HL-60 (cell line): ENCODE measurements at regions not wholly inside any gene's neighbourhood (a gene's known extent, or its start where the extent isn't known, plus 50 kb on each side); places are given as distances from the start of the nearest gene placed in this dataset.

Experiments used
- CTCF ChIP-seq: IDR thresholded peaks from one replicate; pipeline ENCODE4 v1.5.1; 2011; ENCODE audit warnings: low read length, control low read depth, inconsistent platforms; ENCODE audit not compliant: insufficient read depth
- POLR2AphosphoS5 ChIP-seq: IDR thresholded peaks from 2 replicates; pipeline ENCODE4 v1.6.1; 2012; ENCODE audit warnings: low read depth

- TF ChIP-seq CTCF (no peak), POLR2AphosphoS5 (no peak)
Measured at GRCh38 chr16:80460988-80461387, 79.8 kb upstream of the DYNLRB2 start.
